Muscle of arm (tissue), 1 donor: ENCODE measurements at regions not wholly inside any gene's neighbourhood (a gene's known extent, or its start where the extent isn't known, plus 50 kb on each side); places are given as distances from the start of the nearest gene placed in this dataset.
"Not testable (repeated sequence)": the region's sequence is repeated elsewhere in the genome, so short reads cannot be mapped to it uniquely, and the experiment has no call there.

Experiments used
- DNase-seq: peaks from one replicate; pipeline ENCODE4 v3.0.0-alpha.2; 2013

DNA sequence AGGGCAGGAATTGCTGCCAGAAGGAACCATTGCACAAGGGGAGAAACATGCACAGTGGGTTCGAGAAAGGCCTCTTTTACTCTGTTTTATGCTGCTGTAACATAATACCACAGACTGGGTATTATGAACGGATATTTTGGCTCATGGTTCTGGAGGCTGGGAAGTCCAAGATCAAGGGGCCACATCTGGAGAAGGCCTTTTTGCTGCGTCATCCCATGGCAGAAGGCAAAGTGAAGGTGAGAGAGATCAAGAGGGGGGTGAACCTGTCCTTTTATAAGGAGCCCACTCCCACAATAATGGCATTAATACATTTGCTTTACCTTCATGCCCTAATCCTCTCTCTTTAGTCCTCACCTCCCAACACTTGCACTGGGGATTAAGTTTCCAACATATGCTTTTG, 136.9 kb upstream of the ALDH1B1 start:
- no peak for DNase-seq

DNA sequence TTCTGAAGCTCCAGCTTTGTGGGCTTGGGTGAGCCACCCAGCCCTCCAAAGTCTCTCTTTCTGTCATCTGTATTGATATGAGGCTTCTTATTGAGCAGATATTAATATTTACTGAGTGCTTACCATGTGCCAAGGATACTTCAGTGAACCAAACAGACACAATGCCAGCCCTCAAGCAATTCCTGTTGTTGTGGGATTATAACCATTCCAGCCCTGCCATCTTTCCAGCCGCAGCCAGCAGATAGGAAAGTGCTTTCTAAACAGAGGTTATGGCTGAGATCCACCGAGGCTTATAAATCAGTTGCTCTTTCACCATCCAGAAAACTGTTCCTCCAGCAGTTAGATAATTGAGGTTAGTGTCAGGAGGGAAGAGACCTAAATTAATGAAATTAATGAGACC, 137.7 kb upstream of the ALDH1B1 start:
- DNase-seq, result no peak

DNA sequence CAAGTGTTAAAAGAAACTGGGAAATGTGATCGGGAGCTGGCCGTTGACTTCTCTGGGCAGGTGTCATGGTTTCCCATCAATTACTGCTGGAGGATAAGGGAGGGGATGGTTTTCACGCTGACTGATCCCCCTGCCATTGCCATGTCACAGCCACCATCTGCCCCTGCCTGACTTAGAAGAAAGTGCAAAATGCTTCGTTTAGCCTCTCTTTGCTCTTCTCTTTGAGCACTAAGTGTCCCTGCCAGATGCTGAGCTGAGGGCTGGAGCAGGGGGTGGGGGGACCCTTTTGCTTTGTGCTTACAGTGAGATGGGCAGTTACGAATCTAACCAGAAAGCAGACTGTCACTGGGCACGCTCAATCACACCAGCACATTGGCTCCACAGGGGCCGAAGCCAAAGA, 138.4 kb upstream of the ALDH1B1 start:
- DNase-seq, result no peak

DNA sequence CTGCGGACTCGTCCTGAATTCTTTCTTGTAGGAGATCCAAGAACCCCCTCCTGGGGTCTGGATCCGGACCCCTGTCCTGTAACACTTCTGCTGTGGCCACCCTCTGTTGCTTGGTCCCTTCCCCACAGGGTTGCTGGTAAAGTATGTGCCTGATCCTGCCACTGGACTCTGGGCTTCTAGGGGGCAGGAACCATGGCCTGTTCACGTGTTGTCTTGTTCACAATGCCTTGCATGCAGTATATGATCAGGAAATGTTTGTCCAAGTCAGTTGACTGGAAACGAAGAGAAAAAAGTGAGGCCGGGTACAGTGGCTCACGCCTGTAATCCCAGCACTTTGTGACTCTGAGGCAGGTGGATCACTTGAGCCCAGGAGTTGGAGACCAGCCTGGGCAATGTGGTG, 139.3 kb upstream of the ALDH1B1 start:
- DNase-seq, result no peak

DNA sequence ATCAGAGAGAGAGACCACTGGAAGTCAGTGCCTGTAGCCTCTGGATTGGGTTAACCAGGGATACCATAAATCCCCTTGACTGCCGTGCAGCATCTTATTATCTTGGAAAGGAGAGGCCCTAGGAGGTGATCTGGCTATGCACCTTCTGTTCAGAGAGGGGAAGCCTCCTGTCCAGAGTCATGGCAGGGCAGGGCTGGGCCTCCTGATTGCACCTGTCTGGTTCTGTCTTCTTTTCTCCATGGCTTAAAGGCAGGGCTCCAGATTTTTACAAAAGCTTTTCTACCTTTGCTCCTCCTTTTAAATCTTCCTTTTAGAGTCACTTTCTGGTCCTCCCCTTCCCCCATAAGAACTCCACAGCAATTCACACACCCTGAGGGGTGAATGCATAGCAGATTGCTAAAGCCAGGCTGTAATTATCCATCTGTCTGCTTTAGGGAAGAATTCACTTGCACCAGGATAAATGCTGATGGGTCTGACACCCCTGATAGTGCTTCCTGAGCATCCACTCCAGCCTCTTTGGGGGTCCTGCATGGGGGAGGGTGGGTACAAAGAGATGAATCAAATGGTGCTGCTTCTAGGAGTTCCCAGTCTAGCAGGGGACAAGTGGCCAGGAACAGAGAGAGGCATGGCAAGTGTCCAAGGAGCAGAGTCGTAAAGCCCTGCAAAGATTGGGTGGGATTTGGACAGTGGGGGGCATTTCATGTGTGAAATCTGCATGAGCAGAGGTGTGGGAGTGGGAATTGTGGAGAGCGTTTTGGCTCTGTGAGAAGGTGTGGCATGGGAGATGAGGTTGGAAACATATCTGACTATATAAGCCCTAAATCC, 141.3 kb upstream of the ALDH1B1 start:
- no peak for DNase-seq

DNA sequence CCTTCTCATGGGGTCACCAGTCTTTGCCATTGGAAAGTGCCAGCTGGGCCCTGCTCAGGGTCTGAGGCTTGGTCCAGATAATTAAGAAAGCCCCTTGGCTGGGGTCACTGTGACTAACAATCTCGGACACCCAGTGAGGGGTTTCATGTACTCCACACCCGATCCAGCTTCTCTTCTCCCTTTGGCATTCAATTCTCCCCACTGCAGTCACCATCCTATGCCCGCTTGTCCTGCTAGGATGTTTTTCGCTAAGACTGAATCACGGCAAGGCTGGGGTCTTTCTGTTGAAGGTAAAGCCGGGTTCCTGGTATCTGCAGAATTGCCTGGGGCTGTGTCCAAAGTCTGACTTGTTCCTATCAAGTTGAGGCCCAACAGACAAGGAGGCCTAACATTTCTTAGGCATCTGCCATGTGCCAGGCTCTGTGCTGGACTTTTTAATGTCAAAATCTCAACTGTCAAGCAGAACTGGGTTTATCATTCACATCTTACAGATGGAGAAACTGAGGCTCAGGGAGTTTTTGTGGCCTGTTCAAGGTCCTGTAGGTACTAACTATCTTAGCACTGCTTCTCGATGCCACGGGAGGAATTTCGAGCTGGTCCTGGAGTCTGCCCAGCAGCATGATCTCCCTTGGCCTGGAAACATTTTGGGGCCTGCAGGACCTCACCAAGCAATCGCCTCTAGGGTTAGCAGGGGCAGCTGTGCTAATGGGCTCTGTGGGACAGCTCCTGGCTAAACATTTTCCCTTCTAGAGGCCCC, 142.0 kb upstream of the ALDH1B1 start:
- no peak for DNase-seq

DNA sequence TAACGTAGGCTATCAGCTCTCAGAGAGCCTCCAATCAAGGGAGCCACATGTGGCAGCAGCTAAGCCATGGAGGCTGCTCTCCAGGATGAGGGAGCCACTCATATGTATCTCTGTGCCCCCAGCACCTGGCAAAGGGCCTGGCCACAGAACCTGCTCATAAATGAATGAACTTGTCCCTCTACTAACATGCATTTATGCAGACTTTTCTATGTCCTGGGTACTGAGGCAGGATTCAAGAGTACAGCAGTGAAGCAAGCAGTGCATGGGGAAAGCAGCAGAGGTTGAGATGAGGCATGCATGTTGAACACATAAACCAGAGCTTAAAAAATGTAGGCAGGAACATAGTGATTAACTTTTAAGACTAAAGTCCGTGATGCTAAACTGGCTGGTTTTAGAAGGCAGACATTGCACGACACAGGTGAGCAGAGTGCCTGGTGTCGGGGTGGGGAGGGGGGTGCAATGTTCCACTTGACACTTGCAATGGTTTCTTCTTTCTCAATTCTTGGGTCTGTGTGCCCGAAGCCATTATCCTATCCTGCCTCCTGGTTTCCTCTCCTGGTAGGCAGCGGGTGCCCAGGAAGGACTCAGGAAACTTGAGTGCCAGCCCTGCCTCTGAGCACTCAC, 142.8 kb upstream of the ALDH1B1 start:
- DNase-seq, result no peak

DNA sequence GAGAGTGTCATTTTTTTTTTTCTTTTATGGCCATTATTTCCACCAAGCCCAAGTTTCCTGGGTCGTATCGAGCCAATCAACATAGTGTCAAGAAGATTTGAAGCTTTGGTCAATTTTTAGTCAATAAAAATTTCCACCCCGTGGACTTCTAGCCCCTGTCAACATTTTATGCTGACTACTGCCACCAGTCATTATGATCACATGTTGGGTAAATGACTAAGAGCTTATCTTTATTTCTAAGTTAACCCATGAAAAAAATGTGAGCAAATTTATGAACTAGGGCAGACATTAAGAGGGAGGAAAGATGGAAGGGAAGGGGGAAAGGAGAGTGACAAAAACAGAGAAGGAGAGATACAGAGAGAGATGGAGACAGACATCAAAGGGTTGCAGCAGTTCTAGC, 143.5 kb upstream of the ALDH1B1 start:
- DNase-seq, result no peak

DNA sequence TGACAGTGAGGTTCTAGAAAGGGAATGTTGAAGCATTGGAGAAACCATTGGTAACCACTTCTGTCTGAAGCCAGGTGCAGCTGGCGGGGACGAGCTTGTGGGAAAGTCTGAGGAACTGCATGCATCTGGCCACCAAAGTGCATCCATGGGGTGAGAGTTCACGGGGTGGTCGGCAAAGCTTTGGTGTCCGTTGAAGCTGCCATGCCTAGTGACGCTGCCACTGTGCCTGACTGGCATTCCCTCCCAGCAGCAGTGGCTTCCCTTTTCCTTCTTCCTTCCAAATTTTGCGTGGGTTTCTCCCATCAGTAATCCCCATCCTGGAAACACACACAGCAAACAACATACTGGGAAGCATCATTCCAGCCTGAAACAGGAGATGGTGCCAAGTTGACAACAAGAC, 145.7 kb upstream of the ALDH1B1 start:
- DNase-seq, result no peak

DNA sequence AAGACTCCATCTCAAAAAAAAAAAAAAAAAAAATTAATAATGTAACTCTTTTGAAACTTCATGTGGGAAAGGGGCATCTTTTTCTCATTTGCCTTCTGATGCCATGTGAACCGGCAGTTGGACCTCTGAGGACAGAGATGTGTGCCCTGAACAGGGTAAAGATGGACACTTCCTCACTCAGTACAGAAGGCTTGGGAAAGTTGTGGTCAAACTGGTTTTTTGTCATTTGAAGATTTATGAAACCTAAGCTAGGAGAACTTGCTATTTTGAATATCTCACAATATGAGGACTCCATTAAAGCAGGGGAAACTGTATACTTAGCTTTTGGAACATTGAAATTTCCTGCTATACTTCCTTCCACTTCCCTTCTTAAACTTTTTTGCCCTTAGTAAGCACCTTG, 147.5 kb upstream of the ALDH1B1 start:
- no peak for DNase-seq

DNA sequence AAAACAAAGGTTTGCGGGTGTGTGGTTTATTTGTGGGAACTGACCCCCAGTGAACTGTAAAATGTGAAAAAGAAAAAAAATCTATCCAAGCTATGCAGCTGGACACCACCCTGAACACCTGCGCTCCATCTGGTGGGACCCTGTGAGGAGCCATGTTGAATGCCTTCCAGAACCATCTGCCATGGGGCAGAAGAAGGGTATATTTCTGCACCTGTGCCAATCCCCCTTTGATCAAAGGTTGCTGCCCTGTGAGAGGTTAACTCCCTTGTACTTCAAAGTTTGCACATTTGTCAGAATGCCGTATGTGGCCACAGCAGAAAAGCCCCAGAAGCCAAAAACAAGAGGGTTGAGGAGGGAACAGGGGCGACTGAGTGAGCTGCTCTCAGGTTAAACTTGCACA, 148.5 kb upstream of the ALDH1B1 start:
- DNase-seq, result no peak

DNA sequence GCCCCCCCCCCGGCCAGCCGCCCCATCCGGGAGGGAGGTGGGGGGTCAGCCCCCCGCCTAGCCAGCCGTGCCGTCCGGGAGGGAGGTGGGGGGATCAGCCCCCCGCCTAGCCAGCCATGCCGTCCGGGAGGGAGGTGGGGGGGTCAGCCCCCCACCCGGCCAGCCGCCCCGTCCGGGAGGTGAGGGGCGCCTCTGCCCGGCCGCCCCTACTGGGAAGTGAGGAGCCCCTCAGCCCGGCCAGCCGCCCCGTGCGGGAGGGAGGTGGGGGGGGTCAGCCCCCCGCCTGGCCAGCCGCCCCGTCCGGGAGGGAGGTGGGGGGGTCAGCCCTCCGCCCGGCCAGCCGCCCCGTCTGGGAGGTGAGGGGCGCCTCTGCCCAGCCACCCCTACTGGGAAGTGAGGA, 150.4 kb upstream of the ALDH1B1 start:
- not testable (repeated sequence) for DNase-seq

DNA sequence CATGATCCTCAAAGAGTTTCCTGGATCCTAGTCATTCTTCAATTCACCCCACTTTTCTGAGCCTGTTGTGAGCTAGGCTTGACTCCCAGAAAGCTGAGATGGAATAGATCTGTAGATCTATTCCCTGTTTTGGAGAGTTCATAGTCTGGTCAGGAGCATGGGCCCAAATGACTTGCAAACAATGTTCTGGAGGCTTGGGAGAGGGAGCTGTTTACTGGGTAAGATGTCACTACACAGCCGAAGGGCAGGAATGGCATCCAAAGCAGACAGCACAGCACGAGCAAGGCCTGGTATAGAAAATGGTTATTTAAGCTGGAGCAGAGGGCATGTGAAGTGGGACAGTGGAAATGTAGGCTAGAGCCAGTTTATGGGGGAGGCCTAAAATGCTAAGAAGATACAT, 152.5 kb upstream of the ALDH1B1 start:
- DNase-seq, result no peak

DNA sequence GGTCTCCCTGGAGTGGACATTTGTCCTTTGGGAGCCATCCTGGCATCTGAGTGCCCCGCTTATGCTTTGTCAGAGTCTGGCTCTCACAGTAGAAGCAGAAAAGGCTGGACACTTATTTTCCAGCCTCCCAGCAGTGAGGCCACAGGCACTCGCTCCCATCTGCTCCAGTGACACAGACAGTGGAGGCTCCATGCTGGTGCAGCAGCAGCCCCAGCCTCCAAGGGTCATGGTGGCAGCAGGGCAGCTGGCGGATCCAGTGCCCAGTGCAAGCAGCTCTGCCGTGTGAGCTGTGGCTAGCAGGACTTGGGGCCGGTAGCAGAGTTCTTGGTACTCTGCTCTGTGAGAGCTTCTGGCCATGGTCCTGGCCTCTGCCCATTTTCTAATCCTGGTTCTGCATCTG, 157.3 kb upstream of the ALDH1B1 start:
- DNase-seq, result no peak

DNA sequence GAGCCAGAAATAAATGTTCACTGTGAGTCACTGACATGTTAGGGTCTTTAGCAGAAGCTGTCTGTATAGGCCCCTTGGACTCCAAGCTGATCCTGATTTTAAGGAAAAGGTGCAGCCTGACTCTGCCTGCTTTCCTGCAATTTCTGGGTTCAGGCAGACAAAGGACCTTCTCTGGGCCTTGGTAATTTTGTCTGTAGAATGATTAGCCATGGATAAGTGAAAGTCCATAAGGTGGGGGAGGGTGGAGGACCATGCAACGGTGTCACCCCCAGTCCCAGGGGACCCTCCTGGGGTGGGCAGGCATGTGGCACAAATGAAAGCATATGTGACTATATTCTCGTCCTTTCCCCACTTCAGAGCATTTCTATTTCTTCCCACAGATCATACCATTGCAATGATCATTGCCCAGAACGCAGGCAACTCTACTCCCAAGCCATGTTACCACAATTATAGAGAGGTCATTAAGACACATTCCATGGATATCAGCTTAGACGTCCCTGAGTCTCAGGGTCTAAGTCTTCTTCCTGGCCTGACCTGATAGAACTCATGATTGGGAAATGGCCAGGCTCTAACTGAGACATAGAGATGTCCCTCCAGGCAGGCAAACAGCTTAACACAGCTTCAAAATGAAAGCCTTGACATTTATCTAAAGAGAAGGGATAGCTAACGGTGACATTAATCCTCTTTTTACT, 157.9 kb upstream of the ALDH1B1 start:
- no peak for DNase-seq

DNA sequence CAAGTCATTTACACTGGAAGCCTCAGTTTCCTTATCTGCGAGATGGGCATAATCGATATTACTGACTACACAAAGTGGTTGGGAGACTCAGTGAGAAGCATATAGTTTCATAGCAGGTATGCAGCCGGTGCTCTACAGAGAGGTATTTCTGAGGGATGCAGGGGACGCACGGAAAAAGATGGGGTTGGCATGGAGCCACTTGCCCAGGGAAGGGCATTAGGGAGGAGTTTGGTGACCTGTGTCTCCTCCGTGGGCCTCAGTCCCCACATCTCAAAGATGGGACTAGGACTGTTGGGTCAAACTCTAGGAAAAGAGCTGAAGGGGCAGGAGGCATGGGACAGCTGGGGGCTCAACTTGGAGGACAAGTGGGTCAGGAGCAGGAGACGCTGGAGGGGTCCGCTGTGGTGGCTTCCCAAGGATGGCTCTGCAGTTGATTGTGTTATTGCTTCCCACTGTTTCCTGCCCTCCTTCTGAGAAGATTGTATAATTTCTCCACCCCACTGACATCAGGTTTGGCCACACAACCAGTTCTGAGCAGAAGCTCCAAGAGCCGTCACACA, 158.6 kb upstream of the ALDH1B1 start:
- no peak for DNase-seq

DNA sequence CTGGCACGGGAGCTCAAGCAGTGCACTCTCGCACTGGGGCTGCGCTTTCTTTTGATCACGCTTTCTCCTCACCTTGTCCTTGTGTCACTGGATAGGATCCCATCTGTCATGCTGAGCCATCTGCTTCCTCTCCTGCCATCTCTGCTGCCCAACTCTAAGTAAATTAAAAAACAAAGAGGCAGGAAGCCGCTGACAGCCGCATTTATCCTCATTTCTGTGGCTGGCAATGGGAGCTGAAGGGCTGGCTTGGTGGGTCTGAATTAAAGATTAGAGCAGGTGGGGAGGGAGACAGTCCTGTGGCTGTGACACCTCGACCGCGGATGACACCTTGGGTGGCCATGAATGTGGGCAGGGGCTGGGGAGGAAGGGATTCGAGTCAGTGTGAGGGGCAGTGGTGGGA, 159.2 kb upstream of the ALDH1B1 start:
- DNase-seq, result no peak

DNA sequence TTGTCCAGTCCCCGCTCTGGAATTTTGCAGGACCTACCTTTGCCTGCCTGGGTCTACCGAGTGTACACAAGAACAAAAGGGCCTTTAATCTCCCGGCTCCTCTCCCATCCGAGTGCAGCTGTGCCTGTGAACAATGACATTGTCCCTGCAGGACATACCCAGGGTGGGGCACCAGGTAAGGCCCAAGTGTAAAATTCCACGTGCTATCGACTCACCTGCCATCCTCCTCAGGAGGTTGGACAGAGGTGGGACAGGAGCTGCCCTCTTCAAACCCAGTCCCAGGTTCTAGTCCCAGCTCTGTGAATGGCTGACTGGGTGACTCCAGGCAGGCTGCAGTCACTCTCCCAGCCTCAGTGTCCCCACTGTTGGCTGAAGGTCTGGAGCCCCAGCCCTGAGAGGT, 159.6 kb upstream of the ALDH1B1 start:
- DNase-seq, result no peak

DNA sequence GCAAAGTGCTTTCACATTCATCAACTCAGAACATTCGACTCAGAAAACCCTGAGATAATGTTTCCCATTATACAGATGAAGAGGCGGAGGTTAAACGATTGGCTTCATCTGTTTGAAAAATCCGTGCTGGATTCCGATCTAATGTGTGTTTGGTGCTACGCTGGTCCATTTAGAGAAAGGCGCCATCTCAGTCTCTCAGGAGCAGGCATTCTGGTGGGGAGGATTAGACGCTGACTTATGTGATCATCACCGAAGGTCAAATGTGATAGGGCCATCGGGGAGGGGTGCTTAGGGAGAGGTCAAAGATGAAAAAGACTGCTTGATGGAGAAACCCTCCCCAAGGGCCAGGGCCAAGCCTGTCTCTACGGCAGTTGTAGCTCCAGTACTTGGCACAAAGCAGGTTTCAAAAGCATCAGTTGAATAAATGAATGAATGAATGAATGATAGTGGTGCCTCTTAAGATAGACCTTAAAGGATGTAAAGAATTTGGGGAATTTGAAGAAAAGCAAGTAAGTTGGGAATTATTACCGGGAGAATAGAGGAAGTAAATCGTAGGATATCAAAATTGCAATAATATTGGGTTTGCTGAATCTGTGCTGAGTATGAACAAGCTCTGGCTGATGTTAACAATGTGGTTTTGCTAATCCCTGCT, 160.6 kb upstream of the SHB start:
- DNase-seq, result no peak

DNA sequence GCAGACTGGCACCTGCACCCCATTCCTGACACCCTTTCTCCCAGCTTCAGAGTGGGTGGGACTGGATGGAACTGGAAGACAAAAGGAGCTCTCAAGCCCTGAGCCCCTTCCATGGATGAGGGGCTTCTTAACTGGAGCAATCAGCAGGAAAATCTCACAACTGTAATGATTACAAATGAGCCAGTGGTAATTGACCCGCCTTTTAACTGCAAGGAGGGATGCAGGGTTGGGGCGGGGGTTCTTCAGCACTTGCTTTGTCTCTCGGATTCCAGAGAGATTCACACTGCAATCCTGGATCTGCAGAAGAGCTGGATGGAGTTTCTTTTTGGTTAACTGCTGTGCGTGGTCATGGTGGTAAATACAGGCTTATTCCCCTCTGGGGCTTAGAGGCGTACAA, 160.1 kb upstream of the SHB start:
- no peak for DNase-seq

DNA sequence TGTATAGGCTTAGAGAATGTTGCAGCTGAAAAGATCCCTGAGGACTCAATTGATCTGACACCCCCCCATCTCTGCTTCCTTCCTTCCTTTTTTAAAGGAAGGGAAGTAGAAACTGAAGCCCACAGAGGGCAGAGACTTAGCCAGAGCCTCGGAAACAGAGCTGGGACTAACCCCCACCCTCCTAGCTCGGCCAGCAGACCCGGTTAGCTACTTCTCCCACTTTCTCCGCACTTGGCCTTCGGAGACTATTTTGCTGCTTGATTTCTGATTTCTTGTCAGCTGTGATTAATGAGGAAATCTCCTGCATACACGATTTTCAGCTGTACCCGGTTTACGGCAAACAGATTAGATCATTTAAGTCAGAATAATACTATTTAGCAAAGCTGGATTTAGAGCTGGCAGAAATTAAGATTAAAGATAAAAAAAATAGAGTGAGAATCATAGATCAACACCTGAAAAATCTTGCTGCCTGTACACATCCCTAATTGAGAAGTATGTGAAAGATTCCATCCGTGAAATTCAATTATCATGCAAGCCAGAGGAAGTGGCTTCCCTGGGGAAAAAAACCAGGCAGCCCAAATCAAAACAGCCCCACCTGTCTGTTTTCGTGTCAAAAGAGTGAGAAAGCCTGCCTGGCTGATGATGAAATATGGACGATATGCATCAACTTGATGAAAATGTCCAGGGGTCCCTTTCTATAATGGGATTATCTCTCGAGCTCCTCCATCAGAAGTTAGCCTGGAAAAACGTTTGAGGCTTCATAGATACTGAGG, 159.5 kb upstream of the SHB start:
- DNase-seq, result no peak
